ENCODE measurements at regions not wholly inside any gene's neighbourhood (a gene's known extent, or its start where the extent isn't known, plus 50 kb on each side); places are given as distances from the start of the nearest gene placed in this dataset.

DNA sequence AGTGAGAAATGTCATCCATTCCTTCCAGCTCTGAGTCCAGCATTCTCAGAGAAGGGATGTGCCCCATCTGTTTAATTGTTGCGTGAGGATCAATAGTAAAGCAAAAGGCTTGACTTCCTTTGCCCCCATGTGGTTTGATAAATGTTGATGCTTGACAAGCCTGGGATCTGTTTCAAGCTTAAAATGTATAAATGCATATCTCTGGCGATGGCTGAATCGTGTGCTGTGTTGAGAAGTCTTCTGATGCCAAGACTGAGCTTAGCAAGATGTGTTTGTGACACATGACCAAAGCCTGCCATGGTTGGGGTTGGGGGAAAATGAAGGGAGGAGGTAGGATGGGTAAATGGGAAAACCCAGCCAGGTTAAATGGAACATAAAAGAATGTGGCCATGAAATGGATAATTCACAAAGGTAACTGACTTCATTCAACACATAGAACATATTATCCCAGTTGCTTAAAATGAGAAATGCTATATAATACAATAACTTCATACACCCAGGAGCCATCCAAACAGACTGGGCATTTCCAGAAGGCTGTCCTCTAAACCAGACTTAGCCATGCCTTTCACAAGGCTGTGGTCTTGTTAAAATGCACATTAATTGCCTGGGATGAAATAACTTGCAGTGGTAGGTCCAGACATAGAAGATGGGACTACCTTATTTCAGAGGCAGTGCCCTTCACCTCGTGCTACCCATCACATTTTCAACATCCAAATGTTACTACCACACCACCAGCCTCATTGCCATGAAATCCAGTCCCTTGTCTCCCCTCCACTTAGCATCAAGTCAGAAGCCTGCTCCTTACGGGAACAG, 147.3 kb upstream of the PDE1C start:
- TF ChIP-seq, protein P1, sequence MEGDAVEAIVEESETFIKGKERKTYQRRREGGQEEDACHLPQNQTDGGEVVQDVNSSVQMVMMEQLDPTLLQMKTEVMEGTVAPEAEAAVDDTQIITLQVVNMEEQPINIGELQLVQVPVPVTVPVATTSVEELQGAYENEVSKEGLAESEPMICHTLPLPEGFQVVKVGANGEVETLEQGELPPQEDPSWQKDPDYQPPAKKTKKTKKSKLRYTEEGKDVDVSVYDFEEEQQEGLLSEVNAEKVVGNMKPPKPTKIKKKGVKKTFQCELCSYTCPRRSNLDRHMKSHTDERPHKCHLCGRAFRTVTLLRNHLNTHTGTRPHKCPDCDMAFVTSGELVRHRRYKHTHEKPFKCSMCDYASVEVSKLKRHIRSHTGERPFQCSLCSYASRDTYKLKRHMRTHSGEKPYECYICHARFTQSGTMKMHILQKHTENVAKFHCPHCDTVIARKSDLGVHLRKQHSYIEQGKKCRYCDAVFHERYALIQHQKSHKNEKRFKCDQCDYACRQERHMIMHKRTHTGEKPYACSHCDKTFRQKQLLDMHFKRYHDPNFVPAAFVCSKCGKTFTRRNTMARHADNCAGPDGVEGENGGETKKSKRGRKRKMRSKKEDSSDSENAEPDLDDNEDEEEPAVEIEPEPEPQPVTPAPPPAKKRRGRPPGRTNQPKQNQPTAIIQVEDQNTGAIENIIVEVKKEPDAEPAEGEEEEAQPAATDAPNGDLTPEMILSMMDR (IDR thresholded peaks at IDR 0.05) = no peak
- no peaks in the 10 kb centered on the region for H3K4me1 Mint-ChIP-seq (ENCODE audit: low read depth)
- H3K36me3 Mint-ChIP-seq (ENCODE audit: low read depth) = no peaks in the 10 kb centered on the region
- intact Hi-C loops (cut with micrococcal nuclease) = no loop called here
- no peak for DNase-seq
- H3K27me3 Mint-ChIP-seq = no peaks in the 10 kb centered on the region
- no peaks in the 10 kb centered on the region for H3K9me3 Mint-ChIP-seq
- H3K4me3 Mint-ChIP-seq = no peak overlapping the region
- ChIA-PET CTCF (no interaction called here), POLR2A (no interaction called here)
- no peak for ATAC-seq
- no peak overlapping the region for H3K27ac Mint-ChIP-seq

DNA sequence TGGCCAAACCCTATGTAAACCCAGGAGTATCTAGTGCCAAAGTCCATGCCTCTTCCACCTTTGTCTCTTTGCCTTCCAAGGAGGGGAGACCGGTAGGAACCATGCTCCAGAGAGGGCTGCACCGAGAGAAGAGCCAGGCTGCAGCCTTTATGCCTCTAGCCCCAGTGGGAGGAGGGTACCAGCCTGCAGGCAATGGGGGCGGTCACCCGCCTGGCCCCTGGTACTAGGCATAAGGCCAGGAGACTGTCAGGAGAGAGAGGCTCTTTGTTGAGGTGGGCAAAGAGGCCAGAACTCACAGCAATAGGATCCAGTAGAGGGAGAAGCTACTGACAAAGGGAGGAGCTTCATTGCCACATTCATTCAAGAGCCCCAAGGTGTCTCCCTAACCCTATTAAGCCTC, 146.6 kb upstream of the PDE1C start:
- no peaks in the 10 kb centered on the region for H3K9me3 Mint-ChIP-seq
- DNase-seq = no peak
- intact Hi-C loops (cut with micrococcal nuclease) = no loop called here
- no peaks in the 10 kb centered on the region for H3K27me3 Mint-ChIP-seq
- H3K36me3 Mint-ChIP-seq (ENCODE audit: low read depth) = no peaks in the 10 kb centered on the region
- H3K4me3 Mint-ChIP-seq = no peak overlapping the region
- no peak overlapping the region for H3K27ac Mint-ChIP-seq
- no peaks in the 10 kb centered on the region for H3K4me1 Mint-ChIP-seq (ENCODE audit: low read depth)
- ChIA-PET POLR2A (no interaction called here), CTCF (no interaction called here)
- TF ChIP-seq, protein P1 (IDR thresholded peaks at IDR 0.05) = no peak
- ATAC-seq = no peak

DNA sequence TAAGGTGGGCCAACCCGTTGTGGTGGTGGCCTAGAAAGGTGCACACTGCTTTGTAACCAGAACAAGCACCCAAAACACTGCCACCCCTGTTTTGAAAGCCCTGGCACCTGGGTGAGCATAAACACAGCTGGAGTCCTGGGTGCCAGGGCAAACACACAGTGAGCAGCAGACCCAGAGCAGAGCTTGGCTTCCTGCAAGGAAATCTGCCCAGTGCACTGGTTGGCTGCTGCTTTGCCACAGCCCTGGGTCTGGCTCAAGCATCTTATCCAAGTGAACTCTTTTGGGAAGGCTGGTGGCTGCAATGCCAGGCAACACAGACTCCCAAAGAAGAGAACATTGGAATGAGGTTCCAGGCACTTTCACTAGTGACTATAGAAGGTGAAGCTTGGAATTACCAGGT, 145.5 kb upstream of the PDE1C start:
- intact Hi-C loops (cut with micrococcal nuclease) = no loop called here
- POLR2A ChIA-PET = no interaction called here
- H3K9me3 Mint-ChIP-seq = no peaks in the 10 kb centered on the region
- CTCF ChIA-PET = no interaction called here
- ATAC-seq = no peak
- no peak overlapping the region for H3K4me3 Mint-ChIP-seq
- TF ChIP-seq, protein P1 (IDR thresholded peaks at IDR 0.05) = no peak
- H3K36me3 Mint-ChIP-seq (ENCODE audit: low read depth) = no peaks in the 10 kb centered on the region
- no peaks in the 10 kb centered on the region for H3K4me1 Mint-ChIP-seq (ENCODE audit: low read depth)
- no peak overlapping the region for H3K27ac Mint-ChIP-seq
- H3K27me3 Mint-ChIP-seq = no peaks in the 10 kb centered on the region
- DNase-seq = no peak

DNA sequence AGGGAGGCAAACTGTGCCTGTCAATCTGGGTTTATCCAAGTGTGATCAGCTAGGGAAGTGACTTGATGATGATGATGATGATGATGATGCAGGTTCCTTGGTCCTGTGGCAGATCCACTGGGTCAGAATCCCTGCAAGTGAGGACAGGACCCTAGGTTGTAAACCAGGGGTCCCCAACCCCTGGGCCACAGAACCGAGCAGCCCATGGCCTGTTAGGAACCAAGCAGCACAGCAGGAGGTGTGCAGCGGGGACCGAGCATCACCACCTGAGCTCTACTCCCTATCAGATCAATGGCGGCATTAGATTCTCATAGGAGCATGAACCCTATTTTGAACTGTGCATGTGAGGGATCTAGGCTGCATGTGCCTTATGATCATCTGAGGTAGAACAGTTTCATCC, 144.7 kb upstream of the PDE1C start:
- ChIA-PET CTCF (no interaction called here), POLR2A (no interaction called here)
- Mint-ChIP-seq H3K4me3 (no peak overlapping the region), H3K27ac (no peak overlapping the region), H3K27me3 (no peaks in the 10 kb centered on the region), H3K4me1 (ENCODE audit: low read depth) (no peaks in the 10 kb centered on the region), H3K9me3 (no peaks in the 10 kb centered on the region), H3K36me3 (ENCODE audit: low read depth) (no peaks in the 10 kb centered on the region)
- TF ChIP-seq, protein P1 (IDR thresholded peaks at IDR 0.05) = no peak
- DNase-seq (no peak), ATAC-seq (no peak)
- intact Hi-C loops (cut with micrococcal nuclease) = loop anchor here (5.0 kb wide), 2 partner anchors 132 to 262 kb away; no protein-coding TSS in a partner anchor

DNA sequence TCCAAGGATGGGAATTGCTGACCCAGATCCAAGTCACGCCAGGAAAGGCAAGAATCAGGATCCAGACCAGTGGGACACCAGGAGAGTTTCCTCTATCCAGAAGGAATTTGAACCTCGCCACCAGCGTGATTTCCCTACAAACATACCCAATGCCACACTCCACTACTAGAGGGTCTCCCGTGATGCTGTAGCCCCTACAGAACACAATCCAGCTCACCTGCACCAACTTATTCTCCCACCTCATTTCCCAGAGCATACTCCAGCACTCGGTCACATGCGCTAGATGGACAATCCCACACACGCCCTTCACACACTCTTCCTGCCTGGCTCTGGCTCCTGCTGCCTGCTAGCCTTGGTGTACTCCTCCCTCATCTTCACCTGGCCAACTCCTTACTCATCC, 142.1 kb upstream of the PDE1C start:
- TF ChIP-seq, protein P1 (IDR thresholded peaks at IDR 0.05) = no peak
- intact Hi-C loops (cut with micrococcal nuclease) = loop anchor here (5.0 kb wide), 2 partner anchors 135 to 265 kb away; no protein-coding TSS in a partner anchor
- POLR2A ChIA-PET = interaction anchor here (1.0 kb wide), 1 partner anchor 10 kb away, joined by 3 read pairs; no protein-coding TSS in a partner anchor
- Mint-ChIP-seq H3K4me1 (ENCODE audit: low read depth) (no peaks in the 10 kb centered on the region), H3K36me3 (ENCODE audit: low read depth) (no peaks in the 10 kb centered on the region), H3K4me3 (no peak overlapping the region), H3K27ac (no peak overlapping the region), H3K27me3 (no peaks in the 10 kb centered on the region), H3K9me3 (no peaks in the 10 kb centered on the region)
- DNase-seq (no peak), ATAC-seq (no peak)
- CTCF ChIA-PET = interaction anchor here (2.2 kb wide), 1 partner anchor 11 kb away, joined by 14 read pairs; no protein-coding TSS in a partner anchor

Measured in activated CD8-positive, alpha-beta T cell treated with anti-CD3 and anti-CD28 coated beads for 36 hours (primary cell).